Hepatocyte (in vitro differentiated cells): ENCODE measurements at regions not wholly inside any gene's neighbourhood (a gene's known extent, or its start where the extent isn't known, plus 50 kb on each side); places are given as distances from the start of the nearest gene placed in this dataset.

Experiments
- CTCF ChIP-seq: fragments of 200-600 bp; sonication (generic); IDR thresholded peaks from 2 replicates; pipeline ENCODE4 v1.5.1; 2016; ENCODE audit warnings: antibody characterized with exemption, mild to moderate bottlenecking; ENCODE audit not compliant: poor library complexity
- EZH2 ChIP-seq: fragments of 200-600 bp; sonication (generic); IDR thresholded peaks from 2 replicates; pipeline ENCODE4 v1.6.1; 2016; ENCODE audit warnings: antibody characterized with exemption, mild to moderate bottlenecking, borderline replicate concordance
- EZH2phosphoT487 ChIP-seq: fragments of 200-600 bp; sonication (generic); IDR thresholded peaks from one replicate; pipeline ENCODE4 v1.6.1; 2018; ENCODE audit warnings: antibody characterized with exemption, mild to moderate bottlenecking, low read depth, moderate library complexity; ENCODE audit not compliant: unreplicated experiment, severe bottlenecking

GRCh38 chr15:77723756-77724155, 91.0 kb upstream of the LINGO1 start:
- no peak for TF ChIP-seq CTCF
- TF ChIP-seq EZH2phosphoT487 = no peak
- TF ChIP-seq EZH2 = no peak
